SHP77 treated with DMSO at 0.1 percent for 48 hours (cell line): ENCODE measurements at regions not wholly inside any gene's neighbourhood (a gene's known extent, or its start where the extent isn't known, plus 50 kb on each side); places are given as distances from the start of the nearest gene placed in this dataset.
"Not testable (repeated sequence)": the region's sequence is repeated elsewhere in the genome, so short reads cannot be mapped to it uniquely, and the experiment has no call there.

Source experiments
- DNase-seq: peaks from one replicate; lab custom pipeline; 2025; lab: John Stamatoyannopoulos, UW

GRCh38 chr5:124620743-124621142, 125.7 kb downstream of the ZNF608 start:
- DNase-seq, result no peak

- no peak for DNase-seq
These were observed 127.3 kb downstream of the ZNF608 start for GRCh38 chr5:124619121-124619520.

- DNase-seq, result no peak
These were observed 128.7 kb downstream of the ZNF608 start for GRCh38 chr5:124617787-124618186.

GRCh38 chr5:124614836-124615385, 131.5 kb downstream of the ZNF608 start:
- no peak for DNase-seq

- no peak for DNase-seq
These were observed 132.3 kb downstream of the ZNF608 start for GRCh38 chr5:124614105-124614504.

- no peak for DNase-seq
These were observed 133.0 kb downstream of the ZNF608 start for GRCh38 chr5:124613273-124613953.

GRCh38 chr5:124612023-124612422, 134.4 kb downstream of the ZNF608 start:
- no peak for DNase-seq

- not testable (repeated sequence) for DNase-seq
These were observed 135.2 kb downstream of the ZNF608 start for GRCh38 chr5:124611262-124611661.

GRCh38 chr5:124609685-124610084, 136.8 kb downstream of the ZNF608 start:
- DNase-seq, result not testable (repeated sequence)

- no peak for DNase-seq
These were observed 139.9 kb downstream of the ZNF608 start for GRCh38 chr5:124606543-124606942.

GRCh38 chr5:124606093-124606492, 140.3 kb downstream of the ZNF608 start:
- DNase-seq, result no peak

GRCh38 chr5:124605541-124605940, 140.9 kb downstream of the ZNF608 start:
- peak; percentile 11 for DNase-seq

GRCh38 chr5:124604419-124604818, 142.0 kb downstream of the ZNF608 start:
- peak; percentile 9 for DNase-seq

- DNase-seq, result no peak
These were observed 143.4 kb downstream of the ZNF608 start for GRCh38 chr5:124602925-124603650.

GRCh38 chr5:124599028-124599973, 147.1 kb downstream of the ZNF608 start:
- peak; percentile 93 for DNase-seq

GRCh38 chr5:124596595-124597421, 149.6 kb downstream of the ZNF608 start:
- DNase-seq, result peak; percentile 19

- no peak for DNase-seq
These were observed 152.5 kb downstream of the ZNF608 start for GRCh38 chr5:124593952-124594351.

- DNase-seq, result no peak
These were observed 153.5 kb downstream of the ZNF608 start for GRCh38 chr5:124592891-124593290.

- no peak for DNase-seq
These were observed 154.9 kb downstream of the ZNF608 start for GRCh38 chr5:124591583-124591982.

GRCh38 chr5:124590686-124591085, 155.8 kb downstream of the ZNF608 start:
- DNase-seq, result no peak

- DNase-seq, result no peak
These were observed 159.2 kb downstream of the ZNF608 start for GRCh38 chr5:124587280-124587679.
